ENCODE measurements at regions not wholly inside any gene's neighbourhood (a gene's known extent, or its start where the extent isn't known, plus 50 kb on each side); places are given as distances from the start of the nearest gene placed in this dataset.

DNA sequence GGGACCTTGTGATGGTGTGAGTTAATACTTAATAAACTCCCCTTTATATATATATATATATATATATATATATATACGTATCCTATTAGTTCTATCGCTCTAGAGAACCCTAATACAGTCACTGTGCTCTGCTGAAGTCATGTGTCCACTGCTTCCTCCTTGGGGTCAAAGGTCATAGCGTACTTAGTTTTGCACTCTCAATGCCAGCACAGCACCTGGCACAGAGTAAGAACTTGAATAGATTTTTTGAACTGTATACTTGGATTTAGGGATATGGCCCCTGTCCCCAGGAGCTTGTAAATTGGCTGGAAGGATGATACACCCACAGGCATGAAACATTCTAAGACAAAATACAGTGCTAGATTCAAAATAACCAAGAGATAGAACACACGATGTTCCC is 58.9 kb upstream of the PLXNA4 start:
- FAIRE-seq = no peak
- TF ChIP-seq, protein P1, sequence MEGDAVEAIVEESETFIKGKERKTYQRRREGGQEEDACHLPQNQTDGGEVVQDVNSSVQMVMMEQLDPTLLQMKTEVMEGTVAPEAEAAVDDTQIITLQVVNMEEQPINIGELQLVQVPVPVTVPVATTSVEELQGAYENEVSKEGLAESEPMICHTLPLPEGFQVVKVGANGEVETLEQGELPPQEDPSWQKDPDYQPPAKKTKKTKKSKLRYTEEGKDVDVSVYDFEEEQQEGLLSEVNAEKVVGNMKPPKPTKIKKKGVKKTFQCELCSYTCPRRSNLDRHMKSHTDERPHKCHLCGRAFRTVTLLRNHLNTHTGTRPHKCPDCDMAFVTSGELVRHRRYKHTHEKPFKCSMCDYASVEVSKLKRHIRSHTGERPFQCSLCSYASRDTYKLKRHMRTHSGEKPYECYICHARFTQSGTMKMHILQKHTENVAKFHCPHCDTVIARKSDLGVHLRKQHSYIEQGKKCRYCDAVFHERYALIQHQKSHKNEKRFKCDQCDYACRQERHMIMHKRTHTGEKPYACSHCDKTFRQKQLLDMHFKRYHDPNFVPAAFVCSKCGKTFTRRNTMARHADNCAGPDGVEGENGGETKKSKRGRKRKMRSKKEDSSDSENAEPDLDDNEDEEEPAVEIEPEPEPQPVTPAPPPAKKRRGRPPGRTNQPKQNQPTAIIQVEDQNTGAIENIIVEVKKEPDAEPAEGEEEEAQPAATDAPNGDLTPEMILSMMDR (IDR thresholded peaks at IDR 0.05) = no peak
- Histone ChIP-seq H3K36me3 (no peaks in the 10 kb centered on the region), H3K27ac (no peak overlapping the region), H3K4me1 (no peaks in the 10 kb centered on the region), H3K4me3 (no peak overlapping the region), H3K9me3 (no peaks in the 10 kb centered on the region), H3K27me3 (no peaks in the 10 kb centered on the region)
- intact Hi-C loops (cut with DNase I) = no loop called here
- DNase-seq = no peak
- 76 to 82% methylated on average over 4 of the region's 4 CpGs for WGBS, 2 donors
- no peak for ATAC-seq

DNA sequence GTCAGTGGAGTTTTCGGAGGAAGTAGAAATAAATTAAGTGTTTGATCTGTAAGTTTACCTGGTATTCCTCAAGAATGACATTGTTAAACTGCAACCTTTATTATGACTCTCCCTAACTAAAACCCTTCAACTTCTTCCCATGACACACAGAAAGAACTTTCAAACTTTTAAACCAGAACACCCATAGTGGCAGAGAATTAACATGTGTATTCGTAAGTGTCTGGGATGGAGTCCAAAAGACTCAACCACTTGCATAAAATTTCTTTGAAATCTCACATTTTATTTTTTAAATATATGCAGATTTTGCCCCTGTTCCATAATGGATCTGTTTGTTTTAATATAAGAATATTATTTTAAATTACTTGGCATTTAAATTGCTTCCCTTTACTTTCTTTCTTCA is 54.6 kb upstream of the PLXNA4 start:
- Histone ChIP-seq H3K4me1 (no peaks in the 10 kb centered on the region), H3K27ac (no peak overlapping the region), H3K36me3 (no peaks in the 10 kb centered on the region), H3K4me3 (no peak overlapping the region), H3K27me3 (no peaks in the 10 kb centered on the region), H3K9me3 (no peaks in the 10 kb centered on the region)
- WGBS, 2 donors = 86 to 88% methylated on average over 2 of the region's 2 CpGs
- intact Hi-C loops (cut with DNase I) = no loop called here
- no peak for FAIRE-seq
- no peak for ATAC-seq
- no peak for DNase-seq
- TF ChIP-seq, protein P1 (IDR thresholded peaks at IDR 0.05) = no peak
